Immature natural killer cell (primary cell): ENCODE measurements at regions not wholly inside any gene's neighbourhood (a gene's known extent, or its start where the extent isn't known, plus 50 kb on each side); places are given as distances from the start of the nearest gene placed in this dataset.
A peak's percentile ranks its signal among the peaks of the same experiment; 100 is the strongest.

ENCODE experiments used
- DNase-seq, 3 donors: peaks; one replicate each; pipeline ENCODE4 v3.0.0; 2022; ENCODE audit warnings: mixed read lengths in 1 of 3
- H3K27ac Mint-ChIP-seq, 6 donors: one replicate each; pipeline ENCODE4 v1.8.0; 2020; ENCODE audit warnings: mixed read lengths in 6 of 6, mild to moderate bottlenecking in 5 of 6, inconsistent platforms in 4 of 6, moderate library complexity in 3 of 6
- H3K27me3 Mint-ChIP-seq, 3 donors: one replicate each; pipeline ENCODE4 v1.8.0; 2020 to 2021; ENCODE audit warnings: low read depth in 3 of 3, mild to moderate bottlenecking in 3 of 3, mixed read lengths in 3 of 3, moderate library complexity in 3 of 3, inconsistent platforms in 1 of 3
- H3K36me3 Mint-ChIP-seq, 3 donors: one replicate each; pipeline ENCODE4 v1.8.0; 2020; ENCODE audit warnings: mixed read lengths in 3 of 3, inconsistent platforms in 2 of 3, mild to moderate bottlenecking in 2 of 3
- H3K4me1 Mint-ChIP-seq, 2 donors: one replicate each; pipeline ENCODE4 v1.8.0; 2020; ENCODE audit warnings: inconsistent platforms in 2 of 2, mild to moderate bottlenecking in 2 of 2, mixed read lengths in 2 of 2, moderate library complexity in 1 of 2
- H3K4me3 Mint-ChIP-seq, 5 donors: one replicate each; pipeline ENCODE4 v1.8.0; 2020; ENCODE audit warnings: mild to moderate bottlenecking in 5 of 5, mixed read lengths in 5 of 5, inconsistent platforms in 3 of 5, moderate library complexity in 3 of 5
- H3K9me3 Mint-ChIP-seq, 6 donors: one replicate each; pipeline ENCODE4 v1.8.0; 2020; ENCODE audit warnings: mild to moderate bottlenecking in 6 of 6, mixed read lengths in 6 of 6, inconsistent platforms in 4 of 6, moderate library complexity in 3 of 6

GRCh38 chr20:17858450-17859001 lies 110.1 kb downstream of the SNX5 start:
- Mint-ChIP-seq H3K4me3 (peak overlapping the region; percentile 41 to 85 (median 58)), H3K4me1 (peaks cover 45 to 63% of the 10 kb centered on the region in 2 donors), H3K27me3 (peaks cover 0 to 6% (median 3%) of the 10 kb centered on the region in 3 donors), H3K9me3 (peaks cover 0 to 3% (median 0%) of the 10 kb centered on the region in 6 donors), H3K36me3 (no peaks in the 10 kb centered on the region), H3K27ac (peak overlapping the region in 3 of 6 donors; percentile 27 to 71 (median 42))
- no peak for DNase-seq

GRCh38 chr20:17857639-17858449 lies 110.8 kb downstream of the SNX5 start:
- no peak for DNase-seq
- peak overlapping the region in 4 of 5 donors; percentile 41 to 85 (median 54) for H3K4me3 Mint-ChIP-seq
- H3K9me3 Mint-ChIP-seq, result peaks cover 0 to 3% (median 0%) of the 10 kb centered on the region in 6 donors
- peaks cover 45 to 63% of the 10 kb centered on the region in 2 donors for H3K4me1 Mint-ChIP-seq
- H3K36me3 Mint-ChIP-seq, result no peaks in the 10 kb centered on the region
- peaks cover 0 to 3% (median 2%) of the 10 kb centered on the region in 3 donors for H3K27me3 Mint-ChIP-seq
- peak overlapping the region in 3 of 6 donors; percentile 1 to 25 (median 9) for H3K27ac Mint-ChIP-seq

DNA sequence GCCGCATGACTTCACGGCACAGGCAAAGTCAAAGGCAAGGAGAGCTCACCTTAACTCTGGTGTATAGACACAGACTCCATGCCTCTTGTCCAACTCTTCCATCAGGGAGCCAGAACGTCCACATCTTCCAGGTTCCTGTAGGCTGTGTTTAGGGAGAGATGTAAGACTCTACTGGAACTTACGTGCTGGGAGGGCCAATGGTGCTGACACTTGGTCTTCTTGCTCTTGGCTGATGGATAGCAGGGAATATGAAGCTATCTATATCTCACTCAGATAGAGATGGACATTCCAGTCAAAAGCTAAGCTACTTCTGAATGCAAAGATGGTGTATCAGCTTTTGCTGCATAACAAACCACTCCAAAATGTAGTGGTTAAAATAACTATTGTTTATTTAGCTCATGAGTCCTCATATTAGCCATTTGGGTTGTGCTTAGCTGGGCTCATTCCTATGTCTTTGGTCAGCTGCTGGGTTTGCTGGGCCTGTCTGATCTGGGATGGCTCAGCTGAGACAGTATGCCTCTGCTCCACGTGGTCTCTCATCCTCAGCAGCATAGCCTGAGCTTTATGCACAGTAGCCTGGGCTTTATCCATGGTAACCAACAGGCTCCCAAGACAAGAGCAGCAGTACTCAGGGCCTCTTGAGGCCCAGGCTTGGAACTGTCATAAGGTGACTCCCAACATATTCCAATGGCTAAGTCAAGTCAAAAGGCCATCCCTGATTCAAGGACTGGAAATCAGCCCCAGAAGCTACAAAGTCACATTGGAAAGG lies 111.6 kb downstream of the SNX5 start:
- peaks cover 0 to 2% (median 2%) of the 10 kb centered on the region in 3 donors for H3K27me3 Mint-ChIP-seq
- H3K4me1 Mint-ChIP-seq, result peaks cover 45 to 63% of the 10 kb centered on the region in 2 donors
- peaks cover 0 to 3% (median 0%) of the 10 kb centered on the region in 6 donors for H3K9me3 Mint-ChIP-seq
- H3K36me3 Mint-ChIP-seq, result no peaks in the 10 kb centered on the region
- DNase-seq, result no peak
- H3K4me3 Mint-ChIP-seq, result peak overlapping the region in 2 of 5 donors; percentile 16 to 21
- H3K27ac Mint-ChIP-seq, result peak overlapping the region in 1 of 6 donors; percentile 27

DNA sequence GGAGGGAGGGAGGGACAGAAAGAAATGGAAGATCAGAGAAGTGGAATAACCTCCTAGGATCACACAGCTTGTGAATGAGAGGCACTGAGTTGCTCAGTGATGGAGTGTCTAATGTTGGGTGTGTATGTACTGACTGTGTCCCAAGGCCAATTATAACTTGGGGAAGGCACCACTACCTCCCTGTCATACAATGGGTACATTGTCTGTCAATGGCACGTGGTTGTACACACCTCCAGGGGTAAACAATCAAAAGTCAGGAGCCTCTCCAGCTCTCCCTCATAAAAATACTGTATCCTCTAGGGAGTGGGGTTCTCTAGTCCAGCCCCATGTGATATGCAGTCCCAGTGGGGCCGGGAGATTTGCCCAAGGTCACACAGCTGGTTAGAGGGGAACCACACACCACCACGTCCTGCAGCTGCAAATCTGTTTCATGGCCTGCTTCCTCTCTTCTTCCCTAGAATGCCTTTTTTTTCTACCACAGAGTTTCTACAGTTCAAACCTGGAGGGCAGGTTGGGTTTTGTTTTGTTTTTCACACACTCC lies 112.5 kb downstream of the SNX5 start:
- peaks cover 0 to 3% (median 0%) of the 10 kb centered on the region in 6 donors for H3K9me3 Mint-ChIP-seq
- H3K36me3 Mint-ChIP-seq, result no peaks in the 10 kb centered on the region
- peak overlapping the region in 2 of 6 donors; percentile 7 to 35 for H3K27ac Mint-ChIP-seq
- H3K27me3 Mint-ChIP-seq, result peaks cover 0 to 2% (median 0%) of the 10 kb centered on the region in 3 donors
- DNase-seq, result peak in 1 of 3 donors; percentile 19
- H3K4me1 Mint-ChIP-seq, result peaks cover 45 to 60% of the 10 kb centered on the region in 2 donors
- H3K4me3 Mint-ChIP-seq, result peak overlapping the region in 1 of 5 donors; percentile 39

DNA sequence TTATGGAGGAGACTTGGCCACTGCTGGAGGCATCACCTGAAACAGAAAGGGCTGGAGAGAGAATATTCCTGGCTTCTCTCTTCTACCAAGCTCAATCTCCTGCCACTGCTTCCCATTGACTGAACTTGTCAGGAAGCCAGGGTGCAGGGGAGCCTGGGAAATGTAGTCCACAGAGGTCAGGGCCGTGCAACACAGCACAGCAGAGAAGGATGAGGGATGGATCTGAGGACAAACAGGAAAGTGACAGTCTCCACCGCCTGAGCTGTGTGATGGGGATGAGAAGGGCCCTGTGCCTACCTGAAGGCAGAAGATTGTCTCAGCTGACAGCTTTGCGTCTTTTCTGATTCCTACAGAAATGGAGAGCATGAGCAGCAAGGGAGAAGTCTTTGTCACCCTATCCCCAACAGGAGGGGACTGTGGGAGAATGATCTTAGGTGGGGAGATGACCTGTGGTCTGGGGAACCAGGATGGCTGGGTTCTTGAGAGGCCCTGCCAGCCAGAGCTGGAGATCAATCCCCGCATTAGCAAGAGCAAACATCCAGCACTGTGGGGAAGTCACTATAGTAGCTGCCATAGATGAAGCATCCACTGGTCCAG lies 114.2 kb downstream of the SNX5 start:
- H3K9me3 Mint-ChIP-seq, result peaks cover 0 to 3% (median 0%) of the 10 kb centered on the region in 6 donors
- no peak overlapping the region for H3K4me3 Mint-ChIP-seq
- DNase-seq, result no peak
- peaks cover 31 to 43% of the 10 kb centered on the region in 2 donors for H3K4me1 Mint-ChIP-seq
- peaks cover 0 to 2% (median 0%) of the 10 kb centered on the region in 3 donors for H3K27me3 Mint-ChIP-seq
- no peaks in the 10 kb centered on the region for H3K36me3 Mint-ChIP-seq
- no peak overlapping the region for H3K27ac Mint-ChIP-seq

DNA sequence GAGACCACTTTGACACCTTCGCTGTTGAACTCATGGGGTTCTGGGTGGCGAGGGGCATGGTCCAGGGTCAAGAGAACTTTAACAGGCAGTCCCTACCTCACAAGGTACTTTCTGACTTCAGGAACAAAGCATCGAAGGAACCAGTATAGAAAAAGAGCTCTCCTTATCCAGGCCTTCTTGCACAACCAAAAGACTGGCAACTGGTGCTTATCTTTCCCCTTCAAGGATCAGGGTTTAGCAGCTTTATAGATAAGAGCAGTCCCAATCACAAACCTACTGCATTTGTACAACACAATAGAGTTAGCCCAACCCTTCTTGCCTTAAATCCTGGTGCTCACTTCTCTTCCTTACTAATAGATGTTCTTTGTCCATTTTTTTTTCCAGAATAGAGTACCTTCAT lies 116.3 kb downstream of the SNX5 start:
- Mint-ChIP-seq H3K4me1 (peaks cover 27 to 41% of the 10 kb centered on the region in 2 donors), H3K27me3 (peaks cover 0 to 5% (median 2%) of the 10 kb centered on the region in 3 donors)

DNA sequence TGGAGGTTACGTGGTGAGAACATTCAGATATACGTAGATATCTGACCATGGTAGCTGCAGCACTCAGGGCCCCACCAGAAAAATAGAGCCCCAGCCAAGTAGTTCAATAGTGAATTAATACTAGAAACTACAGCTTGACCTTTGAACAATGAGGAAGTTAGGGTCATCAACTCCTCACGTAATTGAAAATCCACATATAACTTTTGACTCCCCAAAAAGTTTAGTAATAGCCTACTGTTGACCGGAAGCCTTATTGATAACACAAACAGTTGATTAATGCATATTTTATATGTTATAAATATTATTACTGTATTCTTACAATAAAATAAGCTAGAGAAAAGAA lies 117.9 kb downstream of the SNX5 start:
- peaks cover 2 to 5% (median 3%) of the 10 kb centered on the region in 3 donors for H3K27me3 Mint-ChIP-seq
- DNase-seq, result no peak
- H3K4me3 Mint-ChIP-seq, result no peak overlapping the region
- peak overlapping the region in 1 of 6 donors; percentile 59 for H3K27ac Mint-ChIP-seq
- H3K36me3 Mint-ChIP-seq, result no peaks in the 10 kb centered on the region
- H3K4me1 Mint-ChIP-seq, result peaks cover 33 to 43% of the 10 kb centered on the region in 2 donors
- peaks cover 0 to 3% (median 0%) of the 10 kb centered on the region in 6 donors for H3K9me3 Mint-ChIP-seq

More for the DNA sequence above, 116.3 kb downstream of the SNX5 start:
- DNase-seq, result no peak
- Mint-ChIP-seq H3K36me3 (no peaks in the 10 kb centered on the region), H3K9me3 (peaks cover 0 to 3% (median 0%) of the 10 kb centered on the region in 6 donors), H3K27ac (no peak overlapping the region), H3K4me3 (no peak overlapping the region)

GRCh38 chr20:17849901-17850683 lies 118.5 kb downstream of the SNX5 start:
- Mint-ChIP-seq H3K4me3 (no peak overlapping the region), H3K36me3 (no peaks in the 10 kb centered on the region), H3K27me3 (peaks cover 2 to 5% (median 3%) of the 10 kb centered on the region in 3 donors), H3K9me3 (peaks cover 0 to 3% (median 0%) of the 10 kb centered on the region in 6 donors), H3K27ac (no peak overlapping the region), H3K4me1 (peaks cover 39 to 46% of the 10 kb centered on the region in 2 donors)
- no peak for DNase-seq

- peaks cover 2 to 5% (median 3%) of the 10 kb centered on the region in 3 donors for H3K27me3 Mint-ChIP-seq
- H3K36me3 Mint-ChIP-seq, result no peaks in the 10 kb centered on the region
- DNase-seq, result no peak
- H3K9me3 Mint-ChIP-seq, result peaks cover 0 to 3% (median 0%) of the 10 kb centered on the region in 6 donors
- no peak overlapping the region for H3K27ac Mint-ChIP-seq
- H3K4me1 Mint-ChIP-seq, result peaks cover 47 to 52% of the 10 kb centered on the region in 2 donors
- no peak overlapping the region for H3K4me3 Mint-ChIP-seq
Measured at GRCh38 chr20:17849138-17849900, 119.3 kb downstream of the SNX5 start.

GRCh38 chr20:17848249-17849048 lies 120.1 kb downstream of the SNX5 start:
- H3K4me3 Mint-ChIP-seq, result peak overlapping the region in 1 of 5 donors; percentile 1

GRCh38 chr20:17845701-17846475 lies 122.7 kb downstream of the SNX5 start:
- DNase-seq, result peak; percentile 42 to 60 (median 56)
- H3K4me3 Mint-ChIP-seq, result peak overlapping the region; percentile 51 to 86 (median 65)
- no peaks in the 10 kb centered on the region for H3K36me3 Mint-ChIP-seq
- peak overlapping the region; percentile 26 to 86 (median 74) for H3K27ac Mint-ChIP-seq
- H3K4me1 Mint-ChIP-seq, result peaks cover 59 to 61% of the 10 kb centered on the region in 2 donors
- H3K9me3 Mint-ChIP-seq, result no peaks in the 10 kb centered on the region
- peaks cover 2 to 5% (median 5%) of the 10 kb centered on the region in 3 donors for H3K27me3 Mint-ChIP-seq

More at GRCh38 chr20:17848249-17849048, 120.1 kb downstream of the SNX5 start:
- no peaks in the 10 kb centered on the region for H3K9me3 Mint-ChIP-seq
- H3K27me3 Mint-ChIP-seq, result peaks cover 2 to 5% (median 3%) of the 10 kb centered on the region in 3 donors
- peaks cover 55% of the 10 kb centered on the region in 2 donors for H3K4me1 Mint-ChIP-seq
- no peaks in the 10 kb centered on the region for H3K36me3 Mint-ChIP-seq
- H3K27ac Mint-ChIP-seq, result no peak overlapping the region
- DNase-seq, result no peak
